T-helper 9 cell (primary cell): ENCODE measurements at regions not wholly inside any gene's neighbourhood (a gene's known extent, or its start where the extent isn't known, plus 50 kb on each side); places are given as distances from the start of the nearest gene placed in this dataset.
A peak's percentile ranks its signal among the peaks of the same experiment; 100 is the strongest.
"Not testable (repeated sequence)": the region's sequence is repeated elsewhere in the genome, so short reads cannot be mapped to it uniquely, and the experiment has no call there.

ENCODE experiments used
- DNase-seq: peaks from one replicate; pipeline ENCODE4 v3.0.0-alpha.2; 2020

DNA sequence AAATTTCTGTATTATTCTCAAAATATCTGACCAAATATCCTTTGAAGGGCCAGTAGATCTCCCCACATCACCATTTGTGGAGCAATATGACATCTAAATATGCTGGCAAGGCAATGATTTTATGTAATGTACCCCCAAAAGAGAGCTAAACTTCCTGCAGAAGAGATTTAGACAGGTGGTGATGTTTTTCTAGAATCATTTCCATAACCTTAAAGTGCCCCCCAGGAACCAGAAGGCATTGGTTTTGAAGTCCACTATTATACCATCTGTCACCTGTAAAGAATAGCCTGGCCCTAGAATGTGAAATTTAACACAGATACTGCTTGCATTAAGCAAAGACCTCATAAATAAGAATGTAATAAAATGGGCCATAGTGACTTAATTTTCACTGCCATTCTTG lies 77.9 kb upstream of the ABLIM1 start:
- no peak for DNase-seq

DNA sequence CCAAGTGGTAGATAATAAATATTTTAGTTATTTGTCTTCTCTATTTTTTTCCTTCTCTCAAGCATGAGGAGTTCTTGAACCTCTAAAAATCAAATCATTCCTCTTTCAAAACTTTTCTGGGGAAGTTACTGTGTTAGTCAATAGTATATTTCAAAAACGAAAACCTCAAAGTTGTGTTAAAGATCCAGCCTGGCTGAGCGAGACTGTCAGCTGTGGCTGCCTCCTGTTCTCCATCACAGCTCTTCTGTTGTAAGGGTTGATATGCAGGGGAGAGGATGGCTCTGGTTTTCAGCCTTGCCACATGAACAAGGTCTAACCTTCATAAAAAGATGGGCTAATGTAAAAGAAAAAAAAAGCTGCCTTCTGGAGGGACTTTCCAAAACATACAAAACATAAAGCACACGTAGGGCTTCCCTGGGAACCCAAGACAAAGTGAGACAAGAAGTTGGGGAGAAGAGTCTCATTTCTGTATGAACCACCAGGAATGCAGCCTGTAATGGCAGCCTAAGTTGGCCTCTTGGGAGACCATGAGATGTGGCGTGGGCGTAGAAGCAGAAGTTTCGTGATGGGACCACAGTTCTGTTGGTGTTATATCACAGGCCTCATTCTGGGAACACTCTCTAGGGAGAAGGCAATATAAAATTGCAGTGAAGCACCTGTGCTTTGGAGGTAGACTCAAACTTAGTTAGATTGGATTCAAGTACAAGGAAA lies 77.9 kb upstream of the FHIP2A start:
- DNase-seq, result no peak

GRCh38 chr10:114746531-114746930 lies 75.0 kb upstream of the FHIP2A start:
- DNase-seq, result no peak

- no peak for DNase-seq
These were observed 73.3 kb upstream of the FHIP2A start for GRCh38 chr10:114748241-114748640.

- DNase-seq, result no peak
These were observed 72.6 kb upstream of the FHIP2A start for GRCh38 chr10:114749014-114749413.

DNA sequence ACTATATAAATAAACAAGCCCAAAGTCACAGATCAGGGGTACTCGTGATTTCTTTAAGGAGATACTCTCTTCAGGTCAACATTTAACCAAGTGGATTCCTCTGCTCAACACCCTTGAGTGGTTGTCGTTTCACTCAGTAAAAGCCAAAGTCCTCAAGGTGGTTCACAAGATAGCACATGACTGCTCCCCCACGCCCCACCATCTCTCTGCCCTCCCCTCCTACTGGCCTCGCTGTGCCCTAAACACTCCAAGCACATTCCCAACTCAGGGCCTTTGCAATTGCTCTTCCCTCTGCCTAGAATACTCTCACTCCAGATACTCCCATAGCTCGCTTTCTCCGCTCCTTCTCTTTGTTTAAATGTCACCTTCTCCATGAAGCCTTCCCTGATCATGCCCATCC lies 72.1 kb upstream of the FHIP2A start:
- no peak for DNase-seq

GRCh38 chr10:114751856-114752255 lies 69.7 kb upstream of the FHIP2A start:
- DNase-seq, result no peak

DNA sequence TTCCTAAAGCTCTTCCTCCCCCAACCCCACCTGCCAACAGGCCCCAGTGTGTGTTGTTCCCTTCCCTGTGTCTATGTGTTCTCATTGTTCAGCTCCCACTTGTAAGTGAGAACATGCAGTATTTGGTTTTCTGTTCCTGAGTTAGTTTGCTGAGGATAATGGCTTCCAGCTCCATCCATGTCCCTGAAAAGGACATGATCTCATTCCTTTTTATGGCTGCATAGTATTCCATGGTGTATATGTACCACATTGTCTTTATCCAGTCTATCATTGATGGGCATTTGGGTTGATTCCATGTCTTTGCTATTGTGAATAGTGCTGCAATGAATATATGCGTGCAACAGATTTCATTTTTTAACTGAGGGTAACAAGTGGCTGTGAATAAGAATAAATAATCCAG lies 69.0 kb upstream of the FHIP2A start:
- not testable (repeated sequence) for DNase-seq

- no peak for DNase-seq
These were observed 68.5 kb upstream of the FHIP2A start for GRCh38 chr10:114753126-114753525.

GRCh38 chr10:114754445-114755320 lies 66.9 kb upstream of the FHIP2A start:
- no peak for DNase-seq

DNA sequence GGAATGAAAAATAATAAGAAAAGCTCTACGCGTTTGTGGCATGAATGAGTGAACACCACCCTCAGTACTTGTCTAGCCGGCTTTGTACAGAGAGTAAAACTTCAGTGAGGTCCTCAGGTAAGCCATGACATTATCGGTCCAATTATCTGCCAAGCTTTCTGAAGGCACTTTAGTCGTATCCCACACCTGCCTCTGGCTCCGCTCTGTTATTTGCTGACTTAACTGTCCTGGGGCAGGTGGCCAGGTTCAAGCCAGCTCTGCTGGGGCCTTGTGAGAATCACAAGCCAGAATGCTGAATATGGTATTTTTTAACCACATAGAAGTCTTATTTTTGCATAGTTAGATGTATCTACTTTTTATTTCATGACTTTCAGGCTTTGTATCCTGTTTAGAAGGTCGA lies 66.0 kb upstream of the FHIP2A start:
- no peak for DNase-seq

GRCh38 chr10:114758331-114758730 lies 63.2 kb upstream of the FHIP2A start:
- DNase-seq, result no peak

DNA sequence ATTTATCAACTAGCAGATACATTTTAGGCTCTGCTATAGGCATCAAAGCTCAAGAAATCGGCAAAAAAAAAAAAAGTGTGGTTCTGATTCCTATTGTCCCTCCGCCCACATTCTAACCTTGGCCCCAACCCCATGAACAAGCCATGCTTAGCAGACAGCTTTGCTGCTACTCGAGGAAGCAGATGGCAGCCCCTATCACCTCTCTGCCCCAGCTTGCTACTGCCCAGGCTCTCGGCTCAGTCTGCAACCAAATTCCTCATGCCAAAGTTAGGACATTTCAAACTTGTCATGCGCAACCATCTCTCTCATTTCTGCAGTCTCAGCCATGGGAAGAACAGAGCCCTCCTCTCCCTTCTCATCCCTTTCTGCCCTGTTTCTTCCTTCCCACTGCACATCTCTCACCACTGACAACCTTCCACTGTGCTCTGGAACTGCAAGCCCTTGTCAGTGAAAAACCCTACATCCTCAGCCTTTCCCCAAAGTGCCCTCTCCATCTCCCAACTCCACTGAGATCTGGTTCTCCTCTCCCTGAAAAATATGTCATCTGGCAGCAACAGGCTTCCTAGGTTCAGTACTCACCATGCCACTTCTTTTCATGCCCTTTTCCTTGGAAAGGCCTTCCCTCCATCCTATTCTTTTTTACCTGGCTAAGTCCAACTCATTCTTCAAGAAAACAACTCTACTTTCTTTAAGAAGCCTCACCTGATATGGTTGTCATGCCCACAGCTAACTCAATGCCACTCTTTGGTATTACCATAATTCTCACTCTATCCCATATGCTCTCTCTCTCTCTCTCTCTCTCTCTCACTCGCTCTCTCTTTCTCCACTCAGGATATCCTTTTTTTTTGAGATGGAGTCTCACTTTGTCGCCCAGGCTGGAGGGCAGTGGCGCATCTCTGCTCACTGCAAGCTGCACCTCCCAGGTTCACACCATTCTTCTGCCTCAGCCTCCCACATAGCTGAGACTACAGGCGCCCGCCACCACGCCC lies 60.1 kb upstream of the FHIP2A start:
- no peak for DNase-seq

DNA sequence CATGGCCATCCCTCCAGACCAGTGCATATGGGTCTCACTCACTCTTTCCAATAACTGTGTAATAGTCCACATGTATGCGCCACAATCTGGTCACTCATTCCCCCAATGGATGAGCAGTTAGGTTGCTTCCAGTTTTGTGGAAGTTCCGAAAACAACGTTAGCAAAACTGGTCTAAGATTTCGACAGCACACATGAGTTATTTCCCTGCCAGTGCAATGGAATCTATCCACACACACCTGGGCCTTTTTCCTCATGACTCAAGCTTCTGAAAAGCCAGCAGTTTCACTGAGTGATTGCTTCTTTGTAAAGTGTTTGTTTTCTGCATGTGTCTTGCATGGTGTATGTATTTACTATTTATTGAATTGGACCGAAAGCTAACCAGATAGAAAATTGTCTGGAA lies 58.8 kb upstream of the FHIP2A start:
- DNase-seq, result no peak

DNA sequence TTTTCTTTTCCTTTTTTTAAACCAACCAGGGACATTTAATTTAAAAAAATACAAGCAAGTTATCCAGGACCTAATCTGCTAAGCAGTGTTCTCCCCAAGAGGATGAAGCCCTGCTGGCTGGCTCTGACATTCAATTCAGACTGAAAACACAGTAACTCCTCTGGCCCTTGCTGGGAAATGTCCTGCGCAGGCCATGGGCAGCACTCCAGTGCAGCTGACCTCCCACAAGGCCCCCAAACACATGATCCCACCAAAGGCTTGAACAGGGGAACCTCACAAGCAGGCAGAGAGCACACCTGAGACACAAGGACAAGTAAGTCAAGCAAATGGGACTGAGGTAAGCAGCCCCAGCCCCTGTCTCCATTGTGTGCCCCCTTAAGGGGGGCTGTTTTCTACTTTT lies 56.9 kb upstream of the FHIP2A start:
- DNase-seq, result no peak

- DNase-seq, result no peak
These were observed 55.1 kb upstream of the FHIP2A start for GRCh38 chr10:114766470-114766869.

- peak; percentile 5 for DNase-seq
These were observed 54.2 kb upstream of the FHIP2A start for GRCh38 chr10:114767101-114767985.

GRCh38 chr10:114767986-114768821 lies 53.4 kb upstream of the FHIP2A start:
- DNase-seq, result no peak

- DNase-seq, result no peak
These were observed 51.6 kb upstream of the FHIP2A start for GRCh38 chr10:114770009-114770408.

- no peak for DNase-seq
These were observed 50.4 kb upstream of the FHIP2A start for GRCh38 chr10:114771157-114771556.

- no peak for DNase-seq
These were observed 49.8 kb upstream of the FHIP2A start for GRCh38 chr10:114771749-114772148.
